Epithelial cell of esophagus (primary cell): ENCODE measurements at regions not wholly inside any gene's neighbourhood (a gene's known extent, or its start where the extent isn't known, plus 50 kb on each side); places are given as distances from the start of the nearest gene placed in this dataset.

Experiments used
- DNase-seq: peaks from one replicate; pipeline ENCODE4 v3.0.0; 2010; ENCODE audit warnings: low read depth
- H3K4me3 ChIP-seq: 2 replicates; pipeline ENCODE4 v1.5.1; 2011; ENCODE audit warnings: mild to moderate bottlenecking, low read length, control low read depth
- CTCF ChIP-seq: IDR thresholded peaks from 2 replicates; pipeline ENCODE4 v1.5.1; 2011; ENCODE audit warnings: low read depth, mild to moderate bottlenecking, low read length, control low read depth, inconsistent platforms; ENCODE audit not compliant: insufficient read depth; ENCODE audit errors: missing control alignments

- no peak for TF ChIP-seq CTCF
- peak; percentile 55 for DNase-seq
- no peak overlapping the region for H3K4me3 ChIP-seq
These were observed 64.2 kb upstream of the CYYR1 start for GRCh38 chr21:26637201-26637745.

- no peak overlapping the region for H3K4me3 ChIP-seq
- no peak for DNase-seq
- TF ChIP-seq CTCF = no peak
These were observed 62.6 kb upstream of the CYYR1 start for GRCh38 chr21:26635681-26636080.

- DNase-seq = no peak
- no peak for TF ChIP-seq CTCF
These were observed 59.6 kb upstream of the CYYR1 start for GRCh38 chr21:26632691-26633090.

DNA sequence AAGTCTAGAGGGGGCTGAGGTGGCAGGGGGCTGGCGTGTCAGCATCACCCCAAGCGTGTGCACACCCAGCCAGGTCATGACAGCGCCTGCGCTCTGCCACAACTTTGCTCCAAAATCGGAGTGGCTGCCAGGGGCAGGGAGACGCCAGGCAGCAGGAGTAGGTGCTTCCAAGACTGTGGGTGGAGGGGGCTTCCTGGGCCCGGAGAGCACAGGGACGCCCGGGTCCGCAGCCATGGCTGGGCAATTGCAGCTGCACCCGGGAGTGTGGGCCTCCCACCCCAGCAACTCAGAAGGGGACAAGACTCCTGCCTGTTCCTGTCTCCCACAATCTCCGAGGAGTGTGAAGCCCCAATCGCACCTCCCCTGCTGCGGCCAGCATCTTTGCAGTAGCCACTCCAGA is 53.1 kb upstream of the CYYR1 start:
- H3K4me3 ChIP-seq = no peak overlapping the region
- DNase-seq = no peak
- TF ChIP-seq CTCF = no peak

More at GRCh38 chr21:26632691-26633090, 59.6 kb upstream of the CYYR1 start:
- H3K4me3 ChIP-seq = no peak overlapping the region

DNA sequence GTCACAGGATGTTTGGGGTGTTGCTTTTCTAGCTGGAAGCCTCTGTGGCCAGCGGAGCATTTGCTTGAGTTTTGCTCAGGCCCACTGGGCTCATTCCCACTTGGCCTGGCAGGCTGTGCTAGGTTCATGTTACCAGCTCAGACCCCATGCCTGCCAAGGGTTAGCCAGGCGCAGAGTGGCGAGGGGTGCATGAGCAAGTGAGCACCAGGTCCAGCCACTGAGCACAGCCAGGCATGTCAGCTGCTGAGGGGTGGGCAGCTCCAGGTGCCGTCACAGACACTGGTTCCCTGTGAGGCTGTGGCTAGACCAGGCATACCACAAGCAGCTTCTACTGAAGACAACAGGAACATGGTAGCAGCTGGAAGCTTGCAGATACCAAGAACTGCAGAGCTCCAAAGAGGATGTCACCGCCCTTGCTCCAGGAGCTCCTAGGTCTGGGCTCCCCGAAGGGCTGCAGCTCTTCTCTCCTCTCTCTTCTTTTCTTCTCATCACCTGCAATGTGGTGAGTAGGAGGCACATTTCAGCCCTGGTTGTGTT is 52.0 kb upstream of the CYYR1 start:
- TF ChIP-seq CTCF = no peak
- DNase-seq = no peak
- no peak overlapping the region for H3K4me3 ChIP-seq
